ENCODE measurements at regions not wholly inside any gene's neighbourhood (a gene's known extent, or its start where the extent isn't known, plus 50 kb on each side); places are given as distances from the start of the nearest gene placed in this dataset.
A peak's percentile ranks its signal among the peaks of the same experiment; 100 is the strongest.

GRCh38 chr1:87219141-87219540, 109.5 kb upstream of the LMO4 start:
- Histone ChIP-seq H3K79me2 (ENCODE audit: insufficient read depth, low read length) (no peaks in the 10 kb centered on the region), H3K27ac (ENCODE audit: low read depth in 1 of 2, low read length in 2 of 2) (peak overlapping the region in 1 of 2 donors; percentile 64), H3K4me3 (replicated peaks in 1 of 3; ENCODE audit: low read depth in 2 of 3, low read length in 3 of 3) (no peak overlapping the region), H3K9ac (ENCODE audit: insufficient read depth, low read length, poor library complexity, severe bottlenecking) (no peak overlapping the region), H2AFZ (ENCODE audit: insufficient read depth, low read depth, low read length, poor library complexity, severe bottlenecking) (peak overlapping the region; percentile 27), H3K27me3 (ENCODE audit: control insufficient read depth in 2 of 2, insufficient read depth in 2 of 2, low read length in 2 of 2) (no peaks in the 10 kb centered on the region), H3K4me1 (ENCODE audit: control insufficient read depth in 1 of 2, insufficient read depth in 2 of 2, low read length in 2 of 2) (peaks cover 18 to 19% of the 10 kb centered on the region in 2 donors), H3K9me3 (replicated peaks in 1 of 2; ENCODE audit: control insufficient read depth in 1 of 2, insufficient read depth in 1 of 2, low read length in 2 of 2) (peaks cover 4 to 5% of the 10 kb centered on the region in 2 donors), H4K20me1 (ENCODE audit: insufficient read depth, low read length) (no peaks in the 10 kb centered on the region), H3K36me3 (replicated peaks in 1 of 2; ENCODE audit: control insufficient read depth in 1 of 2, insufficient read depth in 2 of 2, low read length in 2 of 2) (no peaks in the 10 kb centered on the region), H3K4me2 (replicated peaks; ENCODE audit: extremely low read depth, low read length, poor library complexity, severe bottlenecking) (no peak overlapping the region)
- no peaks in the 10 kb centered on the region for H3K27me3 Mint-ChIP-seq (ENCODE audit: low read depth in 3 of 3)
- intact Hi-C loops (cut with micrococcal nuclease), result no loop called here
- no peak for TF ChIP-seq CTCF (IDR thresholded peaks at IDR 0.05)
- no peak overlapping the region for H3K4me3 Mint-ChIP-seq
- no peak for DNase-seq
- peak overlapping the region in 2 of 7 donors; percentile 58 to 90 for H3K27ac Mint-ChIP-seq
- H3K36me3 Mint-ChIP-seq, result peaks cover 0 to 2% of the 10 kb centered on the region in 2 donors
- WGBS (ENCODE audit: insufficient coverage), result 83% methylated on average over 1 of the region's 1 CpG
- H3K9me3 Mint-ChIP-seq, result peaks cover 5 to 20% (median 9%) of the 10 kb centered on the region in 7 donors
- peaks cover 21% of the 10 kb centered on the region for H3K4me1 Mint-ChIP-seq

GRCh38 chr1:87219626-87220025, 109.1 kb upstream of the LMO4 start:
- peaks cover 0 to 2% of the 10 kb centered on the region in 2 donors for H3K36me3 Mint-ChIP-seq
- H3K4me1 Mint-ChIP-seq, result peaks cover 21% of the 10 kb centered on the region
- Histone ChIP-seq H2AFZ (ENCODE audit: insufficient read depth, low read depth, low read length, poor library complexity, severe bottlenecking) (peak overlapping the region; percentile 27), H3K4me3 (replicated peaks in 1 of 3; ENCODE audit: low read depth in 2 of 3, low read length in 3 of 3) (peak overlapping the region in 1 of 3 experiments; percentile 15), H3K27me3 (ENCODE audit: control insufficient read depth in 2 of 2, insufficient read depth in 2 of 2, low read length in 2 of 2) (no peaks in the 10 kb centered on the region), H3K9me3 (replicated peaks in 1 of 2; ENCODE audit: control insufficient read depth in 1 of 2, insufficient read depth in 1 of 2, low read length in 2 of 2) (peaks cover 4 to 5% of the 10 kb centered on the region in 2 donors), H3K9ac (ENCODE audit: insufficient read depth, low read length, poor library complexity, severe bottlenecking) (peak overlapping the region; percentile 1), H3K36me3 (replicated peaks in 1 of 2; ENCODE audit: control insufficient read depth in 1 of 2, insufficient read depth in 2 of 2, low read length in 2 of 2) (no peaks in the 10 kb centered on the region), H3K4me2 (replicated peaks; ENCODE audit: extremely low read depth, low read length, poor library complexity, severe bottlenecking) (peak overlapping the region; percentile 27), H3K79me2 (ENCODE audit: insufficient read depth, low read length) (no peaks in the 10 kb centered on the region), H3K27ac (ENCODE audit: low read depth in 1 of 2, low read length in 2 of 2) (peak overlapping the region in 1 of 2 donors; percentile 64), H4K20me1 (ENCODE audit: insufficient read depth, low read length) (no peaks in the 10 kb centered on the region), H3K4me1 (ENCODE audit: control insufficient read depth in 1 of 2, insufficient read depth in 2 of 2, low read length in 2 of 2) (peaks cover 18 to 19% of the 10 kb centered on the region in 2 donors)
- no CpG with 5 or more reads among the region's 4 CpGs for WGBS (ENCODE audit: insufficient coverage)
- peaks cover 5 to 20% (median 9%) of the 10 kb centered on the region in 7 donors for H3K9me3 Mint-ChIP-seq
- peak overlapping the region in 1 of 2 donors; percentile 41 for H3K4me3 Mint-ChIP-seq
- no peak for TF ChIP-seq CTCF (IDR thresholded peaks at IDR 0.05)
- H3K27me3 Mint-ChIP-seq (ENCODE audit: low read depth in 3 of 3), result no peaks in the 10 kb centered on the region
- H3K27ac Mint-ChIP-seq, result peak overlapping the region in 6 of 7 donors; percentile 29 to 90 (median 62)
- intact Hi-C loops (cut with micrococcal nuclease), result no loop called here
- DNase-seq, result peak in 2 of 3 donors; percentile 6 to 26

All from CD14-positive monocyte (primary cell).